PC-9 (cell line): ENCODE measurements at regions not wholly inside any gene's neighbourhood (a gene's known extent, or its start where the extent isn't known, plus 50 kb on each side); places are given as distances from the start of the nearest gene placed in this dataset.

Experiments
- BruUV-seq: library from RNA; stranded (reverse); fragments of 400-500 nt; replicated peaks from 2 replicates; lab custom pipeline; 2021; lab: Mats Ljungman, UMichigan
- CTCF ChIA-PET: fragments of 300-600 bp; sonication (Branson Sonifier 250); formaldehyde crosslinking; loops from one replicate; lab custom pipeline; 2022; ENCODE audit warnings: antibody characterized with exemption; lab: Charles Lee
- POLR2A ChIA-PET: fragments of 300-600 bp; sonication (Branson Sonifier 250); formaldehyde crosslinking; loops from one replicate; lab custom pipeline; 2022; ENCODE audit warnings: antibody characterized with exemption; ENCODE audit not compliant: unreplicated experiment; lab: Charles Lee
- DNase-seq, 2 experiments: peaks; one replicate each; pipeline versions ENCODE4 v3.0.0 to v3.0.0-alpha.2; 2015 to 2022; ENCODE audit warnings: mixed read lengths in 1 of 2
- H2AFZ ChIP-seq: fragments of 200-600 bp; sonication (generic); 2 replicates; pipeline ENCODE4 v1.8.1; 2017; ENCODE audit warnings: antibody characterized with exemption
- H3F3A ChIP-seq: fragments of 200-600 bp; sonication (generic); 2 replicates; pipeline ENCODE4 v1.8.1; 2017; ENCODE audit warnings: antibody characterized with exemption, mild to moderate bottlenecking, low read depth; ENCODE audit not compliant: insufficient read depth
- H3K27ac ChIP-seq: fragments of 200-600 bp; sonication (generic); 2 replicates; pipeline ENCODE4 v1.6.1; 2016; ENCODE audit warnings: mixed run types
- H3K27me3 ChIP-seq: fragments of 200-600 bp; sonication (generic); 2 replicates; pipeline ENCODE4 v1.6.1; 2016; ENCODE audit warnings: low read depth, mixed run types; ENCODE audit not compliant: insufficient read depth
- H3K36me3 ChIP-seq: fragments of 200-600 bp; sonication (generic); 2 replicates; pipeline ENCODE4 v1.6.1; 2016; ENCODE audit warnings: low read depth, mixed run types
- H3K4me1 ChIP-seq: fragments of 200-600 bp; sonication (generic); replicated peaks from 2 replicates; pipeline ENCODE4 v1.6.1; 2016; ENCODE audit warnings: mixed run types; ENCODE audit not compliant: insufficient read depth
- H3K4me2 ChIP-seq: fragments of 200-600 bp; sonication (generic); 2 replicates; pipeline ENCODE4 v1.6.1; 2017; ENCODE audit warnings: mixed run types
- H3K4me3 ChIP-seq: fragments of 200-600 bp; sonication (generic); 2 replicates; pipeline ENCODE4 v1.6.1; 2016; ENCODE audit warnings: mixed run types
- H3K79me2 ChIP-seq: fragments of 200-600 bp; sonication (generic); 2 replicates; pipeline ENCODE4 v1.6.1; 2017; ENCODE audit warnings: low read depth, mixed run types
- H3K9me2 ChIP-seq: fragments of 200-600 bp; sonication (generic); 2 replicates; pipeline ENCODE4 v1.8.1; 2017; ENCODE audit warnings: mild to moderate bottlenecking; ENCODE audit not compliant: insufficient read depth
- H3K9me3 ChIP-seq: fragments of 200-600 bp; sonication (generic); 2 replicates; pipeline ENCODE4 v1.8.1; 2016; ENCODE audit warnings: low read depth; ENCODE audit not compliant: insufficient read depth
- H4K20me1 ChIP-seq: fragments of 200-600 bp; sonication (generic); 2 replicates; pipeline ENCODE4 v1.8.1; 2017; ENCODE audit not compliant: insufficient read depth
- CTCF ChIP-seq: fragments of 200-600 bp; sonication (generic); conservative IDR thresholded peaks from 2 replicates; pipeline ENCODE4 v1.6.1; 2017; ENCODE audit warnings: mixed run types, antibody characterized with exemption, mild to moderate bottlenecking, moderate library complexity
- EZH2 ChIP-seq: fragments of 200-600 bp; sonication (generic); IDR thresholded peaks from 2 replicates; pipeline ENCODE4 v1.8.0; 2017; ENCODE audit warnings: antibody characterized with exemption, low read depth
- intact Hi-C: fragments of 100-400 bp; cut with micrococcal nuclease; formaldehyde crosslinking; loops from one replicate; pipeline ENCODE4 v1.10.0; 2022; ENCODE audit not compliant: unreplicated experiment

GRCh38 chr2:172207911-172208310, 105.2 kb upstream of the DLX2 start:
- intact Hi-C loops = no loop called here
- Histone ChIP-seq H3K4me1 (peaks cover 30% of the 10 kb centered on the region), H3K79me2 (no peaks in the 10 kb centered on the region), H4K20me1 (no peaks in the 10 kb centered on the region), H3K9me2 (no peaks in the 10 kb centered on the region), H3K9me3 (0 out of 2 replicates have a peak, but pooled peaks cover 9% of the 10 kb centered on the region), H3K27ac (peak overlapping the region; percentile 60), H2AFZ (no peak overlapping the region), H3K36me3 (no peaks in the 10 kb centered on the region), H3K27me3 (no peaks in the 10 kb centered on the region), H3F3A (peaks cover 31% of the 10 kb centered on the region), H3K4me3 (no peak overlapping the region), H3K4me2 (peak overlapping the region; percentile 47)
- ChIA-PET POLR2A (interaction anchor here (0.6 kb wide), 1 partner anchor 21 kb away, joined by 6 read pairs; no protein-coding TSS in a partner anchor), CTCF (interaction anchor here (0.7 to 1.9 kb wide), 5 partner anchors 35 to 1970 kb away, joined by 3 to 10 read pairs (median 5); no protein-coding TSS in a partner anchor)
- DNase-seq = no peak
- BruUV-seq = no TSS peak
- TF ChIP-seq EZH2 (no peak), CTCF (no peak)

GRCh38 chr2:172208791-172209325, 106.2 kb upstream of the DLX2 start:
- TF ChIP-seq CTCF = peak; percentile 46; the same call in 1 of the 2 replicates
- no peak for TF ChIP-seq EZH2
- Histone ChIP-seq H4K20me1 (no peaks in the 10 kb centered on the region), H3K4me2 (peak overlapping the region; percentile 47), H2AFZ (peak overlapping the region; percentile 0; the same call in 1 of the 2 replicates), H3K4me3 (no peak overlapping the region), H3K9me2 (no peaks in the 10 kb centered on the region), H3K9me3 (peaks cover 9% of the 10 kb centered on the region; the same call in 1 of the 2 replicates), H3K36me3 (no peaks in the 10 kb centered on the region), H3F3A (peaks cover 31% of the 10 kb centered on the region), H3K27ac (peak overlapping the region; percentile 60), H3K27me3 (no peaks in the 10 kb centered on the region), H3K4me1 (peaks cover 30% of the 10 kb centered on the region), H3K79me2 (no peaks in the 10 kb centered on the region)
- POLR2A ChIA-PET = interaction anchor here (0.6 to 0.7 kb wide), 3 partner anchors 12 to 82 kb away, joined by 3 to 8 read pairs (median 3); no protein-coding TSS in a partner anchor
- no TSS peak for BruUV-seq
- CTCF ChIA-PET = interaction anchor here (0.7 to 1.9 kb wide), 6 partner anchors 12 to 1971 kb away, joined by 3 to 10 read pairs (median 4); no protein-coding TSS in a partner anchor
- DNase-seq = peak; percentile 53 to 100
- intact Hi-C loops = loop anchor here (1.0 kb wide), 2 partner anchors 37 to 44 kb away; no protein-coding TSS in a partner anchor

- no peak overlapping the region for H3K4me3 ChIP-seq
- no peaks in the 10 kb centered on the region for H4K20me1 ChIP-seq
- TF ChIP-seq EZH2 (no peak), CTCF (no peak)
- no peaks in the 10 kb centered on the region for H3K79me2 ChIP-seq
- H3F3A ChIP-seq = peaks cover 31% of the 10 kb centered on the region
- intact Hi-C loops = no loop called here
- no TSS peak for BruUV-seq
- peaks cover 9% of the 10 kb centered on the region; the same call in 1 of the 2 replicates for H3K9me3 ChIP-seq
- peaks cover 30% of the 10 kb centered on the region for H3K4me1 ChIP-seq
- no peak overlapping the region for H3K4me2 ChIP-seq
- H3K27ac ChIP-seq = no peak overlapping the region
- H3K27me3 ChIP-seq = no peaks in the 10 kb centered on the region
- ChIA-PET POLR2A (no interaction called here), CTCF (interaction anchor here (0.6 kb wide), 1 partner anchor 1124 kb away, joined by 3 read pairs; no protein-coding TSS in a partner anchor)
- no peaks in the 10 kb centered on the region for H3K9me2 ChIP-seq
- no peak overlapping the region for H2AFZ ChIP-seq
- H3K36me3 ChIP-seq = no peaks in the 10 kb centered on the region
- no peak for DNase-seq
Observed at GRCh38 chr2:172210599-172210998, 107.9 kb upstream of the DLX2 start.
